Psoas muscle (tissue), 7 donors: ENCODE measurements at regions not wholly inside any gene's neighbourhood (a gene's known extent, or its start where the extent isn't known, plus 50 kb on each side); places are given as distances from the start of the nearest gene placed in this dataset.

Source experiments
- ATAC-seq, 4 donors: fragments of 200-7000 bp; cut with Tn5 transposase; one replicate each; pipeline ENCODE4 v1.9.1; 2020; ENCODE audit warnings: moderate library complexity in 3 of 4, mild to moderate bottlenecking in 2 of 4
- DNase-seq, 2 donors: peaks; one replicate each; pipeline ENCODE4 v3.0.0-alpha.2; 2020
- H3K27ac ChIP-seq: fragments of 200-600 bp; one replicate; pipeline ENCODE4 v1.8.0; 2022
- H3K27me3 ChIP-seq, 3 donors: fragments of 200-600 bp in 1 of 3; one replicate each; pipeline versions ENCODE4 v1.6.1 to v1.8.0; 2013 to 2022; ENCODE audit warnings: low read length in 2 of 3, mild to moderate bottlenecking in 2 of 3, moderate library complexity in 1 of 3; ENCODE audit not compliant: insufficient read depth in 3 of 3
- H3K36me3 ChIP-seq, 2 donors: fragments of 200-600 bp in 1 of 2; one replicate each; pipeline versions ENCODE4 v1.6.1 to v1.8.0; 2013 to 2022; ENCODE audit warnings: low read depth in 1 of 2, mild to moderate bottlenecking in 1 of 2, moderate library complexity in 1 of 2; ENCODE audit not compliant: insufficient read depth in 1 of 2
- H3K4me1 ChIP-seq: fragments of 200-600 bp; one replicate; pipeline ENCODE4 v1.8.0; 2022
- H3K4me3 ChIP-seq: fragments of 200-600 bp; one replicate; pipeline ENCODE4 v1.8.0; 2022; ENCODE audit warnings: mild to moderate bottlenecking
- H3K9me3 ChIP-seq: fragments of 200-600 bp; one replicate; pipeline ENCODE4 v1.8.0; 2022
- CTCF ChIP-seq: fragments of 200-600 bp; IDR thresholded peaks from one replicate; pipeline ENCODE4 v1.8.0; 2022; ENCODE audit warnings: antibody characterized with exemption
- WGBS, 3 donors: extraction: QIAGEN DNeasy Blood & Tissue Kit; methylation state at CpG; one replicate each; pipeline versions ENCODE4 v1.1.6 to v1.1.7; 2013; 5-methylcytosine and 5-hydroxymethylcytosine counted together
- intact Hi-C, 2 donors: fragments of 100-400 bp; cut with DNase I; formaldehyde crosslinking; loops; one replicate each; pipeline versions ENCODE4 v1.11.0 to v1.14.2; 2022
- donor health status: healthy with polysubstance abuse.
- donor health status: DM: no; HTN: no; CAD: no; lungs with moderate emphysema.
- donor health status: Bipolar disorder and iron deficiency.
- donor health status: healthy.
- donor health status: DM: yes; HTN: yes; CAD: no.
- donor health status: DM: no; HTN: no; CAD: no.
- donor health status: DM: yes; HTN: yes; CAD: no.

- Histone ChIP-seq H3K27ac (no peak overlapping the region), H3K4me3 (no peak overlapping the region), H3K27me3 (peaks cover 0 to 7% (median 3%) of the 10 kb centered on the region in 3 donors), H3K4me1 (no peaks in the 10 kb centered on the region), H3K36me3 (no peaks in the 10 kb centered on the region), H3K9me3 (no peaks in the 10 kb centered on the region)
- DNase-seq (peak in 1 of 2 donors; percentile 64), ATAC-seq (peak in 1 of 4 donors; percentile 50)
- intact Hi-C loops, result no loop called here
- 33 to 44% (median 38%) methylated on average over 19 of the region's 19 CpGs for whole genome bisulfite sequencing, 3 donors
- TF ChIP-seq CTCF, result no peak
Observed at GRCh38 chr12:116483959-116484750, 75.0 kb upstream of the MAP1LC3B2 start.

GRCh38 chr12:116484807-116485206 lies 74.4 kb upstream of the MAP1LC3B2 start:
- Histone ChIP-seq H3K27me3 (peaks cover 0 to 7% (median 3%) of the 10 kb centered on the region in 3 donors), H3K9me3 (no peaks in the 10 kb centered on the region), H3K36me3 (no peaks in the 10 kb centered on the region), H3K27ac (no peak overlapping the region), H3K4me1 (no peaks in the 10 kb centered on the region), H3K4me3 (no peak overlapping the region)
- no peak for ATAC-seq
- TF ChIP-seq CTCF, result no peak
- DNase-seq, result peak in 1 of 2 donors; percentile 26
- WGBS, 3 donors, result 33 to 39% (median 37%) methylated on average over 5 of the region's 5 CpGs
- intact Hi-C loops, result no loop called here

- intact Hi-C loops, result no loop called here
- no peaks in the 10 kb centered on the region for H3K36me3 ChIP-seq
- ATAC-seq (no peak), DNase-seq (no peak)
- 74 to 85% (median 78%) methylated on average over 3 of the region's 3 CpGs for WGBS, 3 donors
- no peak overlapping the region for H3K4me3 ChIP-seq
- H3K9me3 ChIP-seq, result no peaks in the 10 kb centered on the region
- H3K27me3 ChIP-seq, result no peaks in the 10 kb centered on the region
- no peak overlapping the region for H3K27ac ChIP-seq
- H3K4me1 ChIP-seq, result no peaks in the 10 kb centered on the region
- no peak for TF ChIP-seq CTCF
Observed at GRCh38 chr12:116489116-116489515, 70.1 kb upstream of the MAP1LC3B2 start.

- no peak for DNase-seq
- ATAC-seq, result no peak
- Histone ChIP-seq H3K4me1 (peaks cover 10% of the 10 kb centered on the region), H3K9me3 (no peaks in the 10 kb centered on the region), H3K27ac (no peak overlapping the region), H3K36me3 (no peaks in the 10 kb centered on the region), H3K4me3 (no peak overlapping the region), H3K27me3 (no peaks in the 10 kb centered on the region)
- TF ChIP-seq CTCF, result no peak
- intact Hi-C loops, result no loop called here
- 95% methylated on average over 2 of the region's 2 CpGs for WGBS, 3 donors
Observed at GRCh38 chr12:116490471-116490870, 68.7 kb upstream of the MAP1LC3B2 start.
